GM10266 (cell line): ENCODE measurements at regions not wholly inside any gene's neighbourhood (a gene's known extent, or its start where the extent isn't known, plus 50 kb on each side); places are given as distances from the start of the nearest gene placed in this dataset.

Experiments
- DNase-seq: peaks from one replicate; pipeline ENCODE4 v3.0.0; 2012; ENCODE audit errors: extremely low spot score
- CTCF ChIP-seq: IDR thresholded peaks from 2 replicates; pipeline ENCODE4 v1.5.1; 2012; ENCODE audit warnings: mild to moderate bottlenecking, low read depth; ENCODE audit not compliant: control insufficient read depth, insufficient read depth; ENCODE audit errors: missing control alignments

GRCh38 chr7:22935269-22935668, 78.7 kb downstream of the HYCC1 start:
- DNase-seq, result no peak
- TF ChIP-seq CTCF, result no peak

GRCh38 chr7:22934473-22935065, 79.4 kb downstream of the HYCC1 start:
- TF ChIP-seq CTCF, result no peak
- DNase-seq, result no peak

GRCh38 chr7:22934023-22934422, 79.9 kb downstream of the HYCC1 start:
- DNase-seq, result no peak
- TF ChIP-seq CTCF, result no peak

- DNase-seq, result no peak
- TF ChIP-seq CTCF, result no peak
Observed at GRCh38 chr7:22932896-22933295, 81.0 kb downstream of the HYCC1 start.

- no peak for DNase-seq
- no peak for TF ChIP-seq CTCF
Observed at GRCh38 chr7:22931011-22931410, 82.9 kb downstream of the HYCC1 start.

GRCh38 chr7:22922307-22922706, 91.6 kb downstream of the HYCC1 start:
- no peak for TF ChIP-seq CTCF

GRCh38 chr7:22921386-22922086, 92.4 kb downstream of the HYCC1 start:
- no peak for TF ChIP-seq CTCF
- DNase-seq, result no peak

More at GRCh38 chr7:22922307-22922706, 91.6 kb downstream of the HYCC1 start:
- DNase-seq, result no peak
